ENCODE measurements at regions not wholly inside any gene's neighbourhood (a gene's known extent, or its start where the extent isn't known, plus 50 kb on each side); places are given as distances from the start of the nearest gene placed in this dataset.
"Not testable (repeated sequence)": the region's sequence is repeated elsewhere in the genome, so short reads cannot be mapped to it uniquely, and the experiment has no call there.

DNA sequence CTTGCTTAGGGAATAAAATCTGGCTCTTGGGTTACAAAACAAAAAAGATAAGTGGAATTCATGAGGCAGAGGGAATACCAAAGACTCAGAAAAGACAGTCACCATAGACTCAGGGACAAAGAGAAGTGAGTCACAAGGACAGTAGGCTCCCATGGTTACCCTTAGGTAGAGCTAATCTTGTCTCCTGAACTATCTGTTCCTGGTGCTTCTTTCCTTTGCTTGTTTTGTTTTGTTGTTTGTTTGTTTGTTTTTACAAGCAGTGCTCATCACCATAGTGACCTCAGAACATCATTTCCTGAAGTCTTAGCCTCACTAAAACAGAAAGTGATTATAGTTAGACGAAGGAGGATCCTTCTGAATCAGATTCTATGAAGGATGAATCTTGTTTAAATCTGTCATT is 142.3 kb upstream of the SOX21 start:
- no peak for DNase-seq (ENCODE audit: low read depth)
- TF ChIP-seq, protein P1, sequence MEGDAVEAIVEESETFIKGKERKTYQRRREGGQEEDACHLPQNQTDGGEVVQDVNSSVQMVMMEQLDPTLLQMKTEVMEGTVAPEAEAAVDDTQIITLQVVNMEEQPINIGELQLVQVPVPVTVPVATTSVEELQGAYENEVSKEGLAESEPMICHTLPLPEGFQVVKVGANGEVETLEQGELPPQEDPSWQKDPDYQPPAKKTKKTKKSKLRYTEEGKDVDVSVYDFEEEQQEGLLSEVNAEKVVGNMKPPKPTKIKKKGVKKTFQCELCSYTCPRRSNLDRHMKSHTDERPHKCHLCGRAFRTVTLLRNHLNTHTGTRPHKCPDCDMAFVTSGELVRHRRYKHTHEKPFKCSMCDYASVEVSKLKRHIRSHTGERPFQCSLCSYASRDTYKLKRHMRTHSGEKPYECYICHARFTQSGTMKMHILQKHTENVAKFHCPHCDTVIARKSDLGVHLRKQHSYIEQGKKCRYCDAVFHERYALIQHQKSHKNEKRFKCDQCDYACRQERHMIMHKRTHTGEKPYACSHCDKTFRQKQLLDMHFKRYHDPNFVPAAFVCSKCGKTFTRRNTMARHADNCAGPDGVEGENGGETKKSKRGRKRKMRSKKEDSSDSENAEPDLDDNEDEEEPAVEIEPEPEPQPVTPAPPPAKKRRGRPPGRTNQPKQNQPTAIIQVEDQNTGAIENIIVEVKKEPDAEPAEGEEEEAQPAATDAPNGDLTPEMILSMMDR (conservative IDR thresholded peaks at IDR 0.05; ENCODE audit: low read depth, low read length), result no peak
- no peak overlapping the region for H3K4me3 ChIP-seq (ENCODE audit: low read depth, low read length)

DNA sequence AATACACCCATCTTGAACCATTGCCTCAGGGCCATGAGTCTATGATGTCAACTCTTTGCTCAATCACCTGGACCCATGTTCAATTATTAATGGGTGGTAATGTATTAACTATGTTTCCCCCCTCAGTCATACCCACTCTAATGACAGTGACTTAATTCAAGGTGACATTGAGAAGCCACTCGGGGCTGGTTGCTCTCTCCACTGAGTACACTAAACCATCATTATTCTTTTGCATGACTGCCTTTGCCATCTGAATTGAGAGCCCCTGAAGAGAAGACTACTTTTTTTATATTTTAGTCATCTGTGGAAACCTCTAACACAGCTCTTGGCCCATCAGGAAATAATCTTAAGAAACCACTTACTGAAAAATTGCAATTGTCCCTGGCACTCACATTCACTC is 139.2 kb upstream of the SOX21 start:
- DNase-seq (ENCODE audit: low read depth), result no peak
- TF ChIP-seq, protein P1 (conservative IDR thresholded peaks at IDR 0.05; ENCODE audit: low read depth, low read length), result no peak
- H3K4me3 ChIP-seq (ENCODE audit: low read depth, low read length), result no peak overlapping the region

DNA sequence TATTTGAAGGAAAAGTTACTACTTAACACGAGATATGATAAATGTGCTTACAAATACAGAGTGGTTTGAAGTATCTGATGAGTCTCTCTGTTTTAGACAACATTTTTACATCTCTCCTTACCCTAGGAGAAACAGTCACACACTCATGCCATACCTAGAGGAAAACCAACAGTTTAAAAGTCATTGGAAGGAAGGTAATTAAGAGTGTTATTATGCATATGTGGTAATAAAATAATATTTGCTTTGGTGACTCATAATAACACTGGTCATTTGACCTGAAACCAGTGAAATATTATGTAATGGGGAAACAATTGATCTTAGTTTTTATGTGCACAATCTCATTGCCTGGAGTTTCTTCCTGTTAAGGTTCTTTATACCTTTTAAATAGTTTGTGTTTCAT is 136.9 kb upstream of the SOX21 start:
- no peak overlapping the region for H3K4me3 ChIP-seq (ENCODE audit: low read depth, low read length)
- TF ChIP-seq, protein P1 (conservative IDR thresholded peaks at IDR 0.05; ENCODE audit: low read depth, low read length), result no peak
- DNase-seq (ENCODE audit: low read depth), result no peak

DNA sequence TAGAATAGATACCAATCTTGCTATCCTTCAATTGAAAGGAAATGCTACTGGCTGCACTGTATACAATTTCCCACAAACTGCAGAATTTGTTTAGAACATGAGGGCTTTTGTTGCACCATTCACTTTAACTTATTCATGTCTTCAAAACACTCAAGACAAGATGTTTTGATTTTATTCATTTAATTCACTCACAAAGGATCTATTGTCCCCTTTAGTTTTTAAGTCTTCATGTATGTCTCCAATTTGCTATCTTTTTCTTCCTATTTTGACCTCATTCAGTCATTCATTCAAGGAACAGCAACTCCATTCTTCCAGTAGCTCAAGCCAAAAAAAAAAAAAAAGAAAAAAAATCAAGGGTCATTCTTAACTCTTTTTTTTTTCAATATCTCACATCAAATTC is 130.6 kb upstream of the SOX21 start:
- no peak overlapping the region for H3K4me3 ChIP-seq (ENCODE audit: low read depth, low read length)
- DNase-seq (ENCODE audit: low read depth), result no peak
- TF ChIP-seq, protein P1 (conservative IDR thresholded peaks at IDR 0.05; ENCODE audit: low read depth, low read length), result no peak

DNA sequence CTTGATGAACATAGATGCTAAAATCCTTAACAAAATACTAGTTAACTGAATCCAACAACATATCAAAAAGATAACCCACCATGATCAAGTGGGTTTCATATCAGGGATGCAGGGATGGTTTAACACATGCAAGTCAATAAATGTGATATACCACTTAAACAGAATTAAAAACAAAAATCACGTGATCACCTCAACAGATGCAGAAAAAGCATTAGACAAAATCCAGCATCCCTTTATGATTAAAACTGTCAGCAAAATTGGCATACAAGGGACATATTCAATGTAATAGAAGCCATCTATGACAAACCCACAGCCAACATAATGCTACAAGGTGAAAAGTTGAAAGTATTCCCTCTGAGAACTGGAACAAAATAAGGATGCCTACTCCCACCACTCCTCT is 124.7 kb upstream of the SOX21 start:
- DNase-seq (ENCODE audit: low read depth); H3K4me3 ChIP-seq (ENCODE audit: low read depth, low read length): not testable (repeated sequence)

DNA sequence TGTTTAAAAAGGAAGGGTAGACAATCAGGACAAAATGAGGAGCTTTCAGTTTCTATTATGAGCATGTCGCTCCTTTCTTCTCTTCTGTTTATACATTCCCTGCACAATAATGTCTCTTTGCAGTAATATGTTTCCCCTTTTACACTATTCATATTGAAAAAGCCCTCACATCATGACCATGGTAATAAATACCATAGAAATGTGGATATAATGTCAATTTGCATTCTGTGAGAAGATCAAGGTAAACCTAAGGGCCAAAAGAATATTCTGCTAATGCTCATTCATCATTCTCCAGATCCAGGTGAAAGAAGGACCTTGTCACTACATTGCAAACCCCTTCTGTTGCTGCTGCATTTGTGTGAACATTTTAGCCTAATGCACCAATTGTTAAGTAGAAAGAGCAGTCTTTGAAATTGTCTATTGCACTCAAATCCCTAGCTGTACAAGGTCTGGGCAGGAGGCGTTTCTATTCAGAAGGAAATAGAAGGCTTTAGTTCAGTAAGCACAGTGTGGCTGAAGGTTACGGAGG is 117.6 kb upstream of the SOX21 start:
- TF ChIP-seq, protein P1 (conservative IDR thresholded peaks at IDR 0.05; ENCODE audit: low read depth, low read length), result no peak
- no peak overlapping the region for H3K4me3 ChIP-seq (ENCODE audit: low read depth, low read length)
- DNase-seq (ENCODE audit: low read depth), result no peak

DNA sequence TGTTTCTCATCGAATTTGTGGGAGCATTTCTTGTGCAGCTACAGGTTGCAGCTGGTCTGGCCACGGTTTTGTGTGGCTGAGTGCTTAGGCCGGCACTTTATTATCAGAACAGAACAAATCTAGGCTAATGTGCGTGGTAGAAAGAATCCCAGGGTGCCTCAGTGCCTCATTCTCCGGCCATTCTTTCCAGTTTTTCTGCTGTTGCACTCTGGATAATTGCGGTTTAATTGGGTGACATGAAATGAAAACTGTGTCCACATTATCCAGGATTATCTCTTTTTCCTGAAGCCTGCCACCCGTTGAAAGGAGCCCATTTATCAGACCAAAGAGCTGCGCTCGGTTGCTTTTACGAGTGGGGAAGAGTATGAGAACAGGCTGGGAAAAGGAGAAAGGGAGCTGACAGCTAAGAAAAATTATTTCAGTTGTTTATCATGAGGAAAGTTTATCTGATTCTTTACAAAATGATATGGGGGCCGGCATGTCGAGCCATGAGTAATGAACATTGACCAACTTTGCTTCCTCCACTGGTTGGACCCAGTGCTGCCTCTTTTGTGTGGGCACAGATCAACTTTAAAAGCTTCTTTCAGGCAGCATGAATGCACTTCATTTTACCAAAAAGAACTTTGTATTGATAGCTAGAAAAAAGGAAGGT is 117.0 kb upstream of the SOX21 start:
- no peak overlapping the region for H3K4me3 ChIP-seq (ENCODE audit: low read depth, low read length)
- no peak for DNase-seq (ENCODE audit: low read depth)
- TF ChIP-seq, protein P1 (conservative IDR thresholded peaks at IDR 0.05; ENCODE audit: low read depth, low read length), result no peak

Data from choroid plexus epithelial cell (primary cell).